ENCODE measurements at regions not wholly inside any gene's neighbourhood (a gene's known extent, or its start where the extent isn't known, plus 50 kb on each side); places are given as distances from the start of the nearest gene placed in this dataset.

DNA sequence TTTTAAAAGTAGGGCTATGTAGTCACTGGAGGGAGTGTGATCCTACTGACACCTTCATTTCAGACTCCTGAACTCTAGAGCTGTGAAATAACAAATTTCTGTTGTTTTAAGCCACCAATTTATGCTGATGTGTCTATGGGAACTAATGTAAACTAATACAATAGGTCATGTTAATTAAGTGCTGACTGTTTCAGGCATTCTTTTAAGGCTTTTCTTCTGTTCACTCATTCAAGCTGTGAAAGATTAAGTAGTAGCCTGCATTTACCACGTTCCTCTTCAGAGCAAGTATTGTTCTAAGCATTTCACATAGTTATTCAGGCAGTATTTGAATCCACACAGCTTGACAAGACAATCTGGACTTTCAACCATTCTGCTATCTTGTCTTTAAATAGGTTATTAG lies 1135.0 kb downstream of the SLITRK1 start:
- no peaks in the 10 kb centered on the region for H3K4me1 ChIP-seq (ENCODE audit: control insufficient read depth, insufficient read depth, low read length)
- no peak for TF ChIP-seq ZNF121 (tag by site-specific recombination; IDR thresholded peaks at IDR 0.05)
- no peaks in the 10 kb centered on the region for H3K36me3 ChIP-seq (ENCODE audit: control insufficient read depth in 2 of 2, insufficient read depth in 1 of 2, low read length in 2 of 2)
- no peaks in the 10 kb centered on the region for H3K9me3 ChIP-seq (ENCODE audit: control insufficient read depth, insufficient read depth, low read depth, low read length)
- ChIA-PET POLR2A (no interaction called here), CTCF (no interaction called here)
- no peak overlapping the region for H3K27ac ChIP-seq (ENCODE audit: extremely low read depth, low read depth, low read length)
- no peak overlapping the region for H3K4me3 ChIP-seq (ENCODE audit: low read depth, low read length)

DNA sequence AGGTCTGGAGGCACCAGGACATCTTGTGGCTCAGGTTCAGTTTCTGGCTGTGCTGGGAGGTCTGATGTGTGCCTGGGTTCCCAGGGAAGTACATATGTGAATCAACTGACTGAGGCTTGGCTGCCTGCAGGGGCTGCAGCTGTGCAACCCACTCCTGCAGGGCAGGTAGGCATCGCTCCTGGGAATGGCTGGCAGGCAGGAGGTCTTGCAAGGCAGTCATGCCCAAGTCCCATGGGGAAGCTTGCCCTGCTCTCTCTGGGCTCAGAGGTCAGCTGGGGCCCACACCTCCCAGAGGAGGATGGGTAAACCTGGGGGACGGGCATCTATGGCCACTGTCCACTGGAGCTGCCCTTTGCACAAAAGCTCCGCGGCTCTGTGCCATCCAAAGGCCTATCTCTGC lies 1141.8 kb downstream of the SLITRK1 start:
- H3K9me3 ChIP-seq (ENCODE audit: control insufficient read depth, insufficient read depth, low read depth, low read length), result no peaks in the 10 kb centered on the region
- POLR2A ChIA-PET, result no interaction called here
- no peak for TF ChIP-seq ZNF664 (tag by site-specific recombination; IDR thresholded peaks at IDR 0.05)
- no peak for TF ChIP-seq SP3 (tag by site-specific recombination; IDR thresholded peaks at IDR 0.05)
- TF ChIP-seq ZNF184 (tag by site-specific recombination; IDR thresholded peaks at IDR 0.05), result no peak
- TF ChIP-seq SP2 (tag by site-specific recombination; IDR thresholded peaks at IDR 0.05), result no peak
- TF ChIP-seq ZNF768 (tag by site-specific recombination; IDR thresholded peaks at IDR 0.05), result no peak
- TF ChIP-seq, protein P1, sequence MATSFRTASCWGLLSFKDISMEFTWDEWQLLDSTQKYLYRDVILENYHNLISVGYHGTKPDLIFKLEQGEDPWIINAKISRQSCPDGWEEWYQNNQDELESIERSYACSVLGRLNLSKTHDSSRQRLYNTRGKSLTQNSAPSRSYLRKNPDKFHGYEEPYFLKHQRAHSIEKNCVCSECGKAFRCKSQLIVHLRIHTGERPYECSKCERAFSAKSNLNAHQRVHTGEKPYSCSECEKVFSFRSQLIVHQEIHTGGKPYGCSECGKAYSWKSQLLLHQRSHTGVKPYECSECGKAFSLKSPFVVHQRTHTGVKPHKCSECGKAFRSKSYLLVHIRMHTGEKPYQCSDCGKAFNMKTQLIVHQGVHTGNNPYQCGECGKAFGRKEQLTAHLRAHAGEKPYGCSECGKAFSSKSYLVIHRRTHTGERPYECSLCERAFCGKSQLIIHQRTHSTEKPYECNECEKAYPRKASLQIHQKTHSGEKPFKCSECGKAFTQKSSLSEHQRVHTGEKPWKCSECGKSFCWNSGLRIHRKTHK (tag by site-specific recombination; IDR thresholded peaks at IDR 0.05), result no peak
- TF ChIP-seq, protein P2, sequence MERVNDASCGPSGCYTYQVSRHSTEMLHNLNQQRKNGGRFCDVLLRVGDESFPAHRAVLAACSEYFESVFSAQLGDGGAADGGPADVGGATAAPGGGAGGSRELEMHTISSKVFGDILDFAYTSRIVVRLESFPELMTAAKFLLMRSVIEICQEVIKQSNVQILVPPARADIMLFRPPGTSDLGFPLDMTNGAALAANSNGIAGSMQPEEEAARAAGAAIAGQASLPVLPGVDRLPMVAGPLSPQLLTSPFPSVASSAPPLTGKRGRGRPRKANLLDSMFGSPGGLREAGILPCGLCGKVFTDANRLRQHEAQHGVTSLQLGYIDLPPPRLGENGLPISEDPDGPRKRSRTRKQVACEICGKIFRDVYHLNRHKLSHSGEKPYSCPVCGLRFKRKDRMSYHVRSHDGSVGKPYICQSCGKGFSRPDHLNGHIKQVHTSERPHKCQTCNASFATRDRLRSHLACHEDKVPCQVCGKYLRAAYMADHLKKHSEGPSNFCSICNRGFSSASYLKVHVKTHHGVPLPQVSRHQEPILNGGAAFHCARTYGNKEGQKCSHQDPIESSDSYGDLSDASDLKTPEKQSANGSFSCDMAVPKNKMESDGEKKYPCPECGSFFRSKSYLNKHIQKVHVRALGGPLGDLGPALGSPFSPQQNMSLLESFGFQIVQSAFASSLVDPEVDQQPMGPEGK (tag by site-specific recombination; IDR thresholded peaks at IDR 0.05), result no peak
- no peak for TF ChIP-seq ZNF660 (tag by site-specific recombination; IDR thresholded peaks at IDR 0.05)
- no peak for TF ChIP-seq ZSCAN16 (tag by site-specific recombination; IDR thresholded peaks at IDR 0.05)
- no peak for TF ChIP-seq ZFP3 (tag by site-specific recombination; IDR thresholded peaks at IDR 0.05; ENCODE audit: low read depth)
- TF ChIP-seq, protein P3, sequence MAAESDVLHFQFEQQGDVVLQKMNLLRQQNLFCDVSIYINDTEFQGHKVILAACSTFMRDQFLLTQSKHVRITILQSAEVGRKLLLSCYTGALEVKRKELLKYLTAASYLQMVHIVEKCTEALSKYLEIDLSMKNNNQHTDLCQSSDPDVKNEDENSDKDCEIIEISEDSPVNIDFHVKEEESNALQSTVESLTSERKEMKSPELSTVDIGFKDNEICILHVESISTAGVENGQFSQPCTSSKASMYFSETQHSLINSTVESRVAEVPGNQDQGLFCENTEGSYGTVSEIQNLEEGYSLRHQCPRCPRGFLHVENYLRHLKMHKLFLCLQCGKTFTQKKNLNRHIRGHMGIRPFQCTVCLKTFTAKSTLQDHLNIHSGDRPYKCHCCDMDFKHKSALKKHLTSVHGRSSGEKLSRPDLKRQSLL (tag by site-specific recombination; IDR thresholded peaks at IDR 0.05), result no peak
- no peak for TF ChIP-seq KLF10 (tag by site-specific recombination; IDR thresholded peaks at IDR 0.05)
- TF ChIP-seq ZNF654 (tag by site-specific recombination; IDR thresholded peaks at IDR 0.05; ENCODE audit: low read depth), result no peak
- TF ChIP-seq ZNF133 (tag by site-specific recombination; IDR thresholded peaks at IDR 0.05), result no peak
- TF ChIP-seq, protein P4, sequence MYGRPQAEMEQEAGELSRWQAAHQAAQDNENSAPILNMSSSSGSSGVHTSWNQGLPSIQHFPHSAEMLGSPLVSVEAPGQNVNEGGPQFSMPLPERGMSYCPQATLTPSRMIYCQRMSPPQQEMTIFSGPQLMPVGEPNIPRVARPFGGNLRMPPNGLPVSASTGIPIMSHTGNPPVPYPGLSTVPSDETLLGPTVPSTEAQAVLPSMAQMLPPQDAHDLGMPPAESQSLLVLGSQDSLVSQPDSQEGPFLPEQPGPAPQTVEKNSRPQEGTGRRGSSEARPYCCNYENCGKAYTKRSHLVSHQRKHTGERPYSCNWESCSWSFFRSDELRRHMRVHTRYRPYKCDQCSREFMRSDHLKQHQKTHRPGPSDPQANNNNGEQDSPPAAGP (tag by site-specific recombination; IDR thresholded peaks at IDR 0.05), result no peak
- TF ChIP-seq ZNF155 (tag by site-specific recombination; IDR thresholded peaks at IDR 0.05), result no peak
- CTCF ChIA-PET, result interaction anchor here (0.6 kb wide), 1 partner anchor 1252 kb away, joined by 3 read pairs; no protein-coding TSS in a partner anchor
- H3K36me3 ChIP-seq (ENCODE audit: control insufficient read depth in 2 of 2, insufficient read depth in 1 of 2, low read length in 2 of 2), result no peaks in the 10 kb centered on the region
- no peak overlapping the region for H3K27ac ChIP-seq (ENCODE audit: extremely low read depth, low read depth, low read length)
- H3K4me3 ChIP-seq (ENCODE audit: low read depth, low read length), result no peak overlapping the region
- no peaks in the 10 kb centered on the region for H3K4me1 ChIP-seq (ENCODE audit: control insufficient read depth, insufficient read depth, low read length)

DNA sequence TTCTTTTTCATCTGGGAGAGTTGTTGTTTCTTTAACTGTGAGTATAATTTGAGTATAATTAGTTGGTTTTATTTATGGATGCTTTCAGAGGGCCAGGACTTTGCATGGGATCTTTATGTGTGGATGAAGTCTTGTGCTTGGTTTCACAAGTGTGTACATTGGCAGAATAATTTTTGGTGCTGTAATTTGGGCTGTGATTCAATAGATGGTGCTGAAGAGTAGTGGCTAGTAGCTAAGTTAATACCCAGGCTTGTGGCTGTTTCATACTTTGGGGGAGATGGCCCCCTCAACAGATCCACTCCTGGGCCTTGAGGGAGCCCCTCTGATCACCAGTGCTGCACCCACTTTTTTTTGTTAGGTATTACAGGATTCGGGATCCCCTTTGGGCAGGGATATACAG lies 1142.4 kb downstream of the SLITRK1 start:
- CTCF ChIA-PET, result no interaction called here
- no peaks in the 10 kb centered on the region for H3K36me3 ChIP-seq (ENCODE audit: control insufficient read depth in 2 of 2, insufficient read depth in 1 of 2, low read length in 2 of 2)
- H3K9me3 ChIP-seq (ENCODE audit: control insufficient read depth, insufficient read depth, low read depth, low read length), result no peaks in the 10 kb centered on the region
- H3K4me1 ChIP-seq (ENCODE audit: control insufficient read depth, insufficient read depth, low read length), result no peaks in the 10 kb centered on the region
- POLR2A ChIA-PET, result no interaction called here
- H3K4me3 ChIP-seq (ENCODE audit: low read depth, low read length), result no peak overlapping the region
- H3K27ac ChIP-seq (ENCODE audit: extremely low read depth, low read depth, low read length), result no peak overlapping the region
- TF ChIP-seq, protein P5, sequence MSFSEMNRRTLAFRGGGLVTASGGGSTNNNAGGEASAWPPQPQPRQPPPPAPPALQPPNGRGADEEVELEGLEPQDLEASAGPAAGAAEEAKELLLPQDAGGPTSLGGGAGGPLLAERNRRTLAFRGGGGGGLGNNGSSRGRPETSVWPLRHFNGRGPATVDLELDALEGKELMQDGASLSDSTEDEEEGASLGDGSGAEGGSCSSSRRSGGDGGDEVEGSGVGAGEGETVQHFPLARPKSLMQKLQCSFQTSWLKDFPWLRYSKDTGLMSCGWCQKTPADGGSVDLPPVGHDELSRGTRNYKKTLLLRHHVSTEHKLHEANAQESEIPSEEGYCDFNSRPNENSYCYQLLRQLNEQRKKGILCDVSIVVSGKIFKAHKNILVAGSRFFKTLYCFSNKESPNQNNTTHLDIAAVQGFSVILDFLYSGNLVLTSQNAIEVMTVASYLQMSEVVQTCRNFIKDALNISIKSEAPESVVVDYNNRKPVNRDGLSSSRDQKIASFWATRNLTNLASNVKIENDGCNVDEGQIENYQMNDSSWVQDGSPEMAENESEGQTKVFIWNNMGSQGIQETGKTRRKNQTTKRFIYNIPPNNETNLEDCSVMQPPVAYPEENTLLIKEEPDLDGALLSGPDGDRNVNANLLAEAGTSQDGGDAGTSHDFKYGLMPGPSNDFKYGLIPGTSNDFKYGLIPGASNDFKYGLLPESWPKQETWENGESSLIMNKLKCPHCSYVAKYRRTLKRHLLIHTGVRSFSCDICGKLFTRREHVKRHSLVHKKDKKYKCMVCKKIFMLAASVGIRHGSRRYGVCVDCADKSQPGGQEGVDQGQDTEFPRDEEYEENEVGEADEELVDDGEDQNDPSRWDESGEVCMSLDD (tag by site-specific recombination; IDR thresholded peaks at IDR 0.05), result no peak
- no peak for TF ChIP-seq ZNF610 (tag by site-specific recombination; IDR thresholded peaks at IDR 0.05; ENCODE audit: borderline replicate concordance)
- TF ChIP-seq, protein P6, sequence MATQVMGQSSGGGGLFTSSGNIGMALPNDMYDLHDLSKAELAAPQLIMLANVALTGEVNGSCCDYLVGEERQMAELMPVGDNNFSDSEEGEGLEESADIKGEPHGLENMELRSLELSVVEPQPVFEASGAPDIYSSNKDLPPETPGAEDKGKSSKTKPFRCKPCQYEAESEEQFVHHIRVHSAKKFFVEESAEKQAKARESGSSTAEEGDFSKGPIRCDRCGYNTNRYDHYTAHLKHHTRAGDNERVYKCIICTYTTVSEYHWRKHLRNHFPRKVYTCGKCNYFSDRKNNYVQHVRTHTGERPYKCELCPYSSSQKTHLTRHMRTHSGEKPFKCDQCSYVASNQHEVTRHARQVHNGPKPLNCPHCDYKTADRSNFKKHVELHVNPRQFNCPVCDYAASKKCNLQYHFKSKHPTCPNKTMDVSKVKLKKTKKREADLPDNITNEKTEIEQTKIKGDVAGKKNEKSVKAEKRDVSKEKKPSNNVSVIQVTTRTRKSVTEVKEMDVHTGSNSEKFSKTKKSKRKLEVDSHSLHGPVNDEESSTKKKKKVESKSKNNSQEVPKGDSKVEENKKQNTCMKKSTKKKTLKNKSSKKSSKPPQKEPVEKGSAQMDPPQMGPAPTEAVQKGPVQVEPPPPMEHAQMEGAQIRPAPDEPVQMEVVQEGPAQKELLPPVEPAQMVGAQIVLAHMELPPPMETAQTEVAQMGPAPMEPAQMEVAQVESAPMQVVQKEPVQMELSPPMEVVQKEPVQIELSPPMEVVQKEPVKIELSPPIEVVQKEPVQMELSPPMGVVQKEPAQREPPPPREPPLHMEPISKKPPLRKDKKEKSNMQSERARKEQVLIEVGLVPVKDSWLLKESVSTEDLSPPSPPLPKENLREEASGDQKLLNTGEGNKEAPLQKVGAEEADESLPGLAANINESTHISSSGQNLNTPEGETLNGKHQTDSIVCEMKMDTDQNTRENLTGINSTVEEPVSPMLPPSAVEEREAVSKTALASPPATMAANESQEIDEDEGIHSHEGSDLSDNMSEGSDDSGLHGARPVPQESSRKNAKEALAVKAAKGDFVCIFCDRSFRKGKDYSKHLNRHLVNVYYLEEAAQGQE (tag by site-specific recombination; IDR thresholded peaks at IDR 0.05), result no peak
- no peak for TF ChIP-seq ZNF600 (tag by site-specific recombination; IDR thresholded peaks at IDR 0.05)
